Retina (tissue), 1 donor: ENCODE measurements at regions not wholly inside any gene's neighbourhood (a gene's known extent, or its start where the extent isn't known, plus 50 kb on each side); places are given as distances from the start of the nearest gene placed in this dataset.
"Not testable (repeated sequence)": the region's sequence is repeated elsewhere in the genome, so short reads cannot be mapped to it uniquely, and the experiment has no call there.

Experiments used
- DNase-seq: peaks from one replicate; pipeline ENCODE4 v3.0.0-alpha.2; 2016

- DNase-seq, result peak; percentile 83
Observed at GRCh38 chr9:124126648-124127646, 115.4 kb downstream of the LHX2 start.

- no peak for DNase-seq
Observed at GRCh38 chr9:124128568-124129166, 117.1 kb downstream of the LHX2 start.

- DNase-seq, result no peak
Observed at GRCh38 chr9:124130277-124131075, 118.9 kb downstream of the LHX2 start.

GRCh38 chr9:124131518-124131917 is 120.0 kb downstream of the LHX2 start:
- DNase-seq, result not testable (repeated sequence)

- no peak for DNase-seq
Observed at GRCh38 chr9:124132671-124133147, 121.1 kb downstream of the LHX2 start.

GRCh38 chr9:124133727-124134126 is 122.2 kb downstream of the LHX2 start:
- peak; percentile 29 for DNase-seq

- no peak for DNase-seq
Observed at GRCh38 chr9:124134526-124134925, 123.0 kb downstream of the LHX2 start.

GRCh38 chr9:124135813-124136365 is 121.9 kb upstream of the NEK6 start:
- DNase-seq, result no peak

GRCh38 chr9:124137009-124137943 is 120.5 kb upstream of the NEK6 start:
- DNase-seq, result no peak

GRCh38 chr9:124137944-124138335 is 119.8 kb upstream of the NEK6 start:
- no peak for DNase-seq

- no peak for DNase-seq
Observed at GRCh38 chr9:124139001-124139400, 118.7 kb upstream of the NEK6 start.

- DNase-seq, result no peak
Observed at GRCh38 chr9:124140941-124141568, 116.7 kb upstream of the NEK6 start.

- DNase-seq, result not testable (repeated sequence)
Observed at GRCh38 chr9:124144561-124145123, 113.1 kb upstream of the NEK6 start.

GRCh38 chr9:124146031-124146561 is 111.7 kb upstream of the NEK6 start:
- no peak for DNase-seq

- DNase-seq, result no peak
Observed at GRCh38 chr9:124149992-124150391, 107.8 kb upstream of the NEK6 start.

GRCh38 chr9:124163760-124164255 is 93.9 kb upstream of the NEK6 start:
- DNase-seq, result no peak

GRCh38 chr9:124164811-124165210 is 92.9 kb upstream of the NEK6 start:
- no peak for DNase-seq

- no peak for DNase-seq
Observed at GRCh38 chr9:124174433-124174832, 83.3 kb upstream of the NEK6 start.

GRCh38 chr9:124177522-124177921 is 80.2 kb upstream of the NEK6 start:
- not testable (repeated sequence) for DNase-seq
